GM12878 (cell line): ENCODE measurements at regions not wholly inside any gene's neighbourhood (a gene's known extent, or its start where the extent isn't known, plus 50 kb on each side); places are given as distances from the start of the nearest gene placed in this dataset.

Source experiments
- ATAC-seq: fragments of 200-7000 bp; cut with Tn5 transposase; 3 replicates; pipeline ENCODE4 v1.9.1; 2020; ENCODE audit warnings: mild to moderate bottlenecking, moderate library complexity
- BruUV-seq: library from RNA; stranded (reverse); fragments of 400-500 nt; replicated peaks from 2 replicates; lab custom pipeline; 2021; lab: Mats Ljungman, UMichigan
- CTCF ChIA-PET: fragments of 300-600 bp; sonication (Branson Sonifier 250); formaldehyde crosslinking; extraction: SDS; loops from one replicate; lab custom pipeline; 2021; ENCODE audit warnings: inconsistent platforms; lab: Yijun Ruan, JAX
- POLR2A ChIA-PET: fragments of 350-600 bp; formaldehyde crosslinking; extraction: SDS; loops from one replicate; lab custom pipeline; 2021; ENCODE audit warnings: inconsistent platforms; lab: Charles Lee
- RAD21 ChIA-PET: fragments of 300-600 bp; sonication (Branson Sonifier 250); formaldehyde crosslinking; loops from one replicate; lab custom pipeline; 2023; ENCODE audit warnings: antibody characterized with exemption; ENCODE audit not compliant: unreplicated experiment; lab: Charles Lee
- SMC1A ChIA-PET: fragments of 300-600 bp; sonication (Branson Sonifier 250); formaldehyde crosslinking; loops from one replicate; lab custom pipeline; 2023; ENCODE audit not compliant: unreplicated experiment, uncharacterized antibody; lab: Charles Lee
- DNase-seq: peaks from one replicate; pipeline ENCODE4 v3.0.0-alpha.2; 2011; ENCODE audit warnings: low read depth, low spot score
- FAIRE-seq: peaks from 3 replicates; lab custom pipeline; 2011; peaks lifted over from hg19 to GRCh38; lab: Jason Lieb, UNC
- H2AFZ ChIP-seq: 2 replicates; pipeline ENCODE4 v1.6.0; 2011; ENCODE audit warnings: low read depth, low read length, control low read depth; ENCODE audit not compliant: control insufficient read depth
- H3K27ac ChIP-seq: 2 replicates; pipeline ENCODE4 v1.5.1; 2011; ENCODE audit warnings: control low read depth; ENCODE audit not compliant: control insufficient read depth, insufficient read depth
- H3K27me3 ChIP-seq, 2 experiments: replicated peaks in 1 of 2; 2 replicates each; pipeline versions ENCODE4 v1.6.0 to v1.6.1; 2011; ENCODE audit warnings: low read length in 1 of 2; ENCODE audit not compliant: control insufficient read depth in 2 of 2, insufficient read depth in 2 of 2
- H3K36me3 ChIP-seq, 2 experiments: 2 replicates each; pipeline ENCODE4 v1.5.1; 2011; ENCODE audit warnings: low read length in 1 of 2; ENCODE audit not compliant: control insufficient read depth in 2 of 2, insufficient read depth in 2 of 2
- H3K4me1 ChIP-seq: 2 replicates; pipeline ENCODE4 v1.6.1; 2011; ENCODE audit warnings: mild to moderate bottlenecking, low read length, moderate library complexity, mixed read lengths; ENCODE audit not compliant: control insufficient read depth, insufficient read depth
- H3K4me2 ChIP-seq: 2 replicates; pipeline ENCODE4 v1.6.0; 2011; ENCODE audit warnings: control low read depth; ENCODE audit not compliant: control insufficient read depth, insufficient read depth
- H3K4me3 ChIP-seq: fragments of 200-600 bp; sonication (generic); 2 replicates; pipeline ENCODE4 v1.5.1; 2016
- H3K79me2 ChIP-seq: 2 replicates; pipeline ENCODE4 v1.6.0; 2011; ENCODE audit warnings: low read length; ENCODE audit not compliant: control insufficient read depth, insufficient read depth
- H3K9ac ChIP-seq: 2 replicates; pipeline ENCODE4 v1.8.0; 2011; ENCODE audit warnings: low read length, control low read depth, mixed read lengths; ENCODE audit not compliant: control insufficient read depth, insufficient read depth
- H3K9me3 ChIP-seq: replicated peaks from 3 replicates; pipeline ENCODE4 v1.5.1; 2011; ENCODE audit warnings: mild to moderate bottlenecking, low read length; ENCODE audit not compliant: control insufficient read depth, insufficient read depth
- H4K20me1 ChIP-seq: 2 replicates; pipeline ENCODE4 v1.6.0; 2011; ENCODE audit not compliant: control insufficient read depth, insufficient read depth
- ASH2L ChIP-seq: fragments of 300-600, 200-600 bp; sonication (generic); IDR thresholded peaks from 2 replicates; pipeline ENCODE4 v1.6.1; 2017; ENCODE audit warnings: low read depth, mild to moderate bottlenecking, borderline replicate concordance
- BRCA1 ChIP-seq: IDR thresholded peaks from 2 replicates; pipeline ENCODE4 v1.6.1; 2011; ENCODE audit warnings: low read depth, low read length, improper control_type of control experiment
- EZH2 ChIP-seq: IDR thresholded peaks from 2 replicates; pipeline ENCODE4 v1.6.1; 2012; ENCODE audit warnings: low read depth, mild to moderate bottlenecking, control low read depth, inconsistent platforms, low read length, borderline replicate concordance; ENCODE audit not compliant: control insufficient read depth
- TCF7 ChIP-seq: IDR thresholded peaks from 2 replicates; pipeline ENCODE4 v1.6.1; 2014; ENCODE audit warnings: antibody characterized with exemption, borderline replicate concordance
- WGBS: methylation state at CpG from one replicate; pipeline ENCODE4 v1.1.6; 2016; ENCODE audit warnings: low lambda C conversion rate; ENCODE audit not compliant: insufficient replicate concordance, insufficient coverage; ENCODE audit errors: missing lambda C conversion rate; 5-methylcytosine and 5-hydroxymethylcytosine counted together
- in situ Hi-C: fragments of 300-500 bp; cut with MboI; formaldehyde crosslinking; loops from 9 replicates; pipeline ENCODE4 v1.14.3; 2018; ENCODE audit warnings: mixed read lengths
- intact Hi-C: fragments of 100-400 bp; cut with micrococcal nuclease; formaldehyde crosslinking; loops from one replicate; pipeline ENCODE4 v1.14.2; 2022; ENCODE audit not compliant: unreplicated experiment
- TF ChIP-seq, protein P1 (sequence below): fragments of 450-650 bp; IDR thresholded peaks from 2 replicates; pipeline ENCODE4 v1.6.1; 2018; ENCODE audit warnings: mild to moderate bottlenecking, low read depth, moderate library complexity; ENCODE audit not compliant: partially characterized antibody

DNA sequence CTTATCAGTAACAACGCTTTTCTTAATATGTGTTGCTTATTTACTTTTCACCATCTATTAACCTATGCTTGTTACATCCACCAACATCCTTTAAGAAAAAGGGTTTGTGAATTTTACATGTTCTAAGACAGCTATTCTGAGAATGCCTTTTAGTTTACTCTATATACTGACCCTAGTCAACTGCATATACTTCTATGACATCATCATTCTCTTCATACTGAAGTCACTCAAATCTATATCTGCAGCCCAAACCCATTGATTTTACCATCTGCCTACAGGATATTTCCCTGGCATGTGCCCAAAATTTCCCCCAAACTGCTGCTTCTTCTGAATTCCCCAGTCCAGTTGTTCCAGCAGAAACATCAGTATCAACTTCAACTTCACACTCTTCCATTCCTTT, 94.6 kb upstream of the FAM204A start:
- intact Hi-C loops: no loop called here
- CTCF ChIA-PET: interaction anchor here (0.5 kb wide), 1 partner anchor 295 kb away, joined by 3 read pairs; no protein-coding TSS in a partner anchor
- WGBS: 0% methylated on average over 1 of the region's 1 CpG

More for the DNA sequence above, 94.6 kb upstream of the FAM204A start:
- H3K9me3 ChIP-seq: no peaks in the 10 kb centered on the region
- no peak overlapping the region for H3K27ac ChIP-seq
- H3K79me2 ChIP-seq: no peaks in the 10 kb centered on the region
- no peaks in the 10 kb centered on the region for H4K20me1 ChIP-seq
- H3K9ac ChIP-seq: no peak overlapping the region
- no peak for DNase-seq
- TF ChIP-seq EZH2 (no peak), ASH2L (no peak), TCF7 (no peak), BRCA1 (no peak)
- TF ChIP-seq, protein P1, sequence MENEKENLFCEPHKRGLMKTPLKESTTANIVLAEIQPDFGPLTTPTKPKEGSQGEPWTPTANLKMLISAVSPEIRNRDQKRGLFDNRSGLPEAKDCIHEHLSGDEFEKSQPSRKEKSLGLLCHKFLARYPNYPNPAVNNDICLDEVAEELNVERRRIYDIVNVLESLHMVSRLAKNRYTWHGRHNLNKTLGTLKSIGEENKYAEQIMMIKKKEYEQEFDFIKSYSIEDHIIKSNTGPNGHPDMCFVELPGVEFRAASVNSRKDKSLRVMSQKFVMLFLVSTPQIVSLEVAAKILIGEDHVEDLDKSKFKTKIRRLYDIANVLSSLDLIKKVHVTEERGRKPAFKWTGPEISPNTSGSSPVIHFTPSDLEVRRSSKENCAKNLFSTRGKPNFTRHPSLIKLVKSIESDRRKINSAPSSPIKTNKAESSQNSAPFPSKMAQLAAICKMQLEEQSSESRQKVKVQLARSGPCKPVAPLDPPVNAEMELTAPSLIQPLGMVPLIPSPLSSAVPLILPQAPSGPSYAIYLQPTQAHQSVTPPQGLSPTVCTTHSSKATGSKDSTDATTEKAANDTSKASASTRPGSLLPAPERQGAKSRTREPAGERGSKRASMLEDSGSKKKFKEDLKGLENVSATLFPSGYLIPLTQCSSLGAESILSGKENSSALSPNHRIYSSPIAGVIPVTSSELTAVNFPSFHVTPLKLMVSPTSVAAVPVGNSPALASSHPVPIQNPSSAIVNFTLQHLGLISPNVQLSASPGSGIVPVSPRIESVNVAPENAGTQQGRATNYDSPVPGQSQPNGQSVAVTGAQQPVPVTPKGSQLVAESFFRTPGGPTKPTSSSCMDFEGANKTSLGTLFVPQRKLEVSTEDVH: no peak
- no peak for ATAC-seq
- H3K4me2 ChIP-seq: no peak overlapping the region
- RAD21 ChIA-PET: interaction anchor here (1.1 kb wide), 1 partner anchor 22 kb away, joined by 3 read pairs; no protein-coding TSS in a partner anchor
- FAIRE-seq: no peak
- H3K36me3 ChIP-seq: no peaks in the 10 kb centered on the region
- SMC1A ChIA-PET: interaction anchor here (0.6 kb wide), 1 partner anchor 254 kb away, joined by 3 read pairs; no protein-coding TSS in a partner anchor
- in situ Hi-C loops: no loop called here
- BruUV-seq: no TSS peak
- POLR2A ChIA-PET: interaction anchor here (0.6 kb wide), 1 partner anchor 304 kb away, joined by 4 read pairs; no protein-coding TSS in a partner anchor
- H3K4me1 ChIP-seq: no peaks in the 10 kb centered on the region
- H3K4me3 ChIP-seq: no peak overlapping the region
- no peaks in the 10 kb centered on the region; a peak in 1 of 4 replicates for H3K27me3 ChIP-seq
- H2AFZ ChIP-seq: no peak overlapping the region
